Trophoblast cell (in vitro differentiated cells and primary cell): ENCODE measurements at regions not wholly inside any gene's neighbourhood (a gene's known extent, or its start where the extent isn't known, plus 50 kb on each side); places are given as distances from the start of the nearest gene placed in this dataset.

Experiments used
- DNase-seq, 2 donors: peaks; one replicate each; pipeline ENCODE4 v3.0.0-alpha.2; 2016
- H2AFZ ChIP-seq: 2 replicates; pipeline ENCODE4 v1.6.1; 2013; ENCODE audit warnings: low read length, moderate library complexity, mild to moderate bottlenecking; ENCODE audit not compliant: insufficient read depth, poor library complexity
- H2AK5ac ChIP-seq: 2 replicates; pipeline ENCODE4 v1.6.1; 2013; ENCODE audit warnings: mild to moderate bottlenecking, low read length
- H2BK120ac ChIP-seq: 2 replicates; pipeline ENCODE4 v1.6.1; 2013; ENCODE audit warnings: low read length, mild to moderate bottlenecking, moderate library complexity; ENCODE audit not compliant: insufficient read depth, poor library complexity
- H2BK12ac ChIP-seq: 2 replicates; pipeline ENCODE4 v1.6.1; 2013; ENCODE audit warnings: mild to moderate bottlenecking, low read length, moderate library complexity
- H2BK5ac ChIP-seq: 2 replicates; pipeline ENCODE4 v1.6.1; 2013; ENCODE audit warnings: low read length, low read depth, moderate library complexity, mild to moderate bottlenecking; ENCODE audit not compliant: poor library complexity
- H3K14ac ChIP-seq: 2 replicates; pipeline ENCODE4 v1.6.1; 2013; ENCODE audit warnings: mild to moderate bottlenecking, low read length
- H3K18ac ChIP-seq: 2 replicates; pipeline ENCODE4 v1.6.1; 2013; ENCODE audit warnings: mild to moderate bottlenecking, low read length
- H3K23ac ChIP-seq: 2 replicates; pipeline ENCODE4 v1.6.1; 2013; ENCODE audit warnings: low read length
- H3K27ac ChIP-seq: 2 replicates; pipeline ENCODE4 v1.5.1; 2013; ENCODE audit warnings: low read depth, mild to moderate bottlenecking, inconsistent platforms, low read length, moderate library complexity
- H3K27me3 ChIP-seq: 2 replicates; pipeline ENCODE4 v1.6.1; 2013; ENCODE audit warnings: inconsistent platforms, mild to moderate bottlenecking, low read length, moderate library complexity; ENCODE audit not compliant: insufficient read depth
- H3K36me3 ChIP-seq, 2 experiments: 1 replicate in 1 of 2; 2 replicates in 1 of 2; pipeline ENCODE4 v1.6.1; 2013; ENCODE audit warnings: low read length in 2 of 2, mild to moderate bottlenecking in 2 of 2, moderate library complexity in 1 of 2; ENCODE audit not compliant: insufficient read depth in 2 of 2, control insufficient read depth in 1 of 2
- H3K4ac ChIP-seq: 2 replicates; pipeline ENCODE4 v1.6.1; 2013; ENCODE audit warnings: low read depth, mild to moderate bottlenecking, low read length, moderate library complexity
- H3K4me1 ChIP-seq, 2 experiments: 1 replicate in 1 of 2; 2 replicates in 1 of 2; pipeline ENCODE4 v1.6.1; 2013; ENCODE audit warnings: low read length in 2 of 2, mild to moderate bottlenecking in 2 of 2, moderate library complexity in 1 of 2; ENCODE audit not compliant: insufficient read depth in 2 of 2, control insufficient read depth in 1 of 2
- H3K4me2 ChIP-seq: 2 replicates; pipeline ENCODE4 v1.6.1; 2013; ENCODE audit warnings: inconsistent platforms, mild to moderate bottlenecking, low read length, moderate library complexity
- H3K4me3 ChIP-seq: 2 replicates; pipeline ENCODE4 v1.5.1; 2013; ENCODE audit warnings: mild to moderate bottlenecking, low read depth, low read length, inconsistent platforms
- H3K79me1 ChIP-seq: one replicate; pipeline ENCODE4 v1.6.1; 2013; ENCODE audit warnings: low read length
- H3K79me2 ChIP-seq: 2 replicates; pipeline ENCODE4 v1.6.1; 2013; ENCODE audit warnings: low read length, mild to moderate bottlenecking; ENCODE audit not compliant: control insufficient read depth, insufficient read depth, poor library complexity
- H3K9ac ChIP-seq: 2 replicates; pipeline ENCODE4 v1.6.1; 2013; ENCODE audit warnings: mild to moderate bottlenecking, low read length
- H3K9me3 ChIP-seq: 2 replicates; pipeline ENCODE4 v1.6.1; 2013; ENCODE audit warnings: low read depth, mild to moderate bottlenecking, control low read depth, inconsistent platforms, low read length; ENCODE audit not compliant: insufficient read depth
- H4K12ac ChIP-seq: 2 replicates; pipeline ENCODE4 v1.6.1; 2013; ENCODE audit warnings: low read depth, mild to moderate bottlenecking, low read length, moderate library complexity
- H4K8ac ChIP-seq: 2 replicates; pipeline ENCODE4 v1.6.1; 2013; ENCODE audit warnings: low read depth, mild to moderate bottlenecking, low read length, moderate library complexity
- H4K91ac ChIP-seq: one replicate; pipeline ENCODE4 v1.6.1; 2013; ENCODE audit warnings: low read depth, mild to moderate bottlenecking, low read length, moderate library complexity
- WGBS: extraction: QIAGEN DNeasy Blood & Tissue Kit; methylation state at CpG from one replicate; pipeline ENCODE4 v1.1.7; 2013; ENCODE audit warnings: missing lambda C conversion rate; ENCODE audit not compliant: insufficient read length, insufficient coverage; ENCODE audit errors: extremely low coverage; 5-methylcytosine and 5-hydroxymethylcytosine counted together

DNA sequence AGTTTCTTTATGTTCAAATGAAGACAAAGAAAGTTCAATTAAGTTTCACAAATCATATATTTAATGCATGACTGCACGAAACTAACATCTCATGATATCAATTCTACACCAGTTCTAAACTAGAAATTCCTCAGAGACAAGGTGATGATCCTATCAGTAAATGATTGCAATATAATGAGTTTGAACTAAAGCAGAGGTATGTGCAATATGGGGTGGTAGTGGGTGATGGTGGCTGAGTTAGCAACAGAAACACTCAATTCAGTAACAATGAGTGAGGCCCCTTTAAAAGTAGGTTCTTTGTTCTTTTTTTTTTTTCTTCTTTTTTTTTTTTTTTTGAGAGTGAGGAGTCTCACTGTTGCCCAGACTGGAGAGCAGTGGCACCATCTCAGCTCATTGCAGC lies 1551.7 kb upstream of the GOT2 start:
- no peak overlapping the region for H2AK5ac ChIP-seq
- WGBS, result no CpG with 5 or more reads among the region's 1 CpG

DNA sequence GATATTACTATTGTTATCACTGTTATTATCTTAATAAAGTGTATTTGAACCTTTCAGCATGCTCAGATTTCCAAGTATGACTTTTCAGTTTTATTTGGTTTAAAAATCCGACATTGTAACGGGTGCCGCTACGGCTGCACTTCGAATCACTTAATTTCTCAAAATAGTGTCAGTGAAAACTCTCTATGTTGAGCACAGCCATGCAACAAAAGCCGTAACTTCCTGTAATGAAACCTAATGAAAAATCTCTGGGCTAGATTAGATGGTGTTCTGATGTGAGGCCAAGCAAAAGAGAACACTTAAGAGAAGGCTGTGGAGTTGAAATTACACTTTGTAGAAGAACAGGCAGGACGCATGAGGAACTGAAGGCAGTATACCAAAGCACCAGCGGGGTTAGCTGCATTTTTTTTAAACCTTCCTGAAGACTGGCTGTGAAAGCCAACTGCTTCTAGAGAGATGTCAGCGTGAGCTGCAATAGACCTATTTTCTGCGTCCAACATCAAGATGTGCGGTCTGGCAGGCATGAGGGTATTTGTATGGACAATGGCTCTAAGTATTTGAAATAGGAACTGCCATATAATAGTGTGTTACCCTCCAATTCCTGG lies 1545.0 kb upstream of the GOT2 start:
- no peak overlapping the region for H3K27ac ChIP-seq
- H3K9me3 ChIP-seq, result no peaks in the 10 kb centered on the region
- no peaks in the 10 kb centered on the region for H3K36me3 ChIP-seq
- H3K14ac ChIP-seq, result no peak overlapping the region
- no peak overlapping the region for H3K23ac ChIP-seq
- no peaks in the 10 kb centered on the region for H3K79me2 ChIP-seq
- no peak overlapping the region for H4K12ac ChIP-seq
- H2AK5ac ChIP-seq, result no peak overlapping the region
- no peak overlapping the region for H2AFZ ChIP-seq
- no peak overlapping the region for H2BK120ac ChIP-seq
- no peak overlapping the region for H4K91ac ChIP-seq
- H3K4me1 ChIP-seq, result no peaks in the 10 kb centered on the region
- H3K27me3 ChIP-seq, result no peaks in the 10 kb centered on the region
- no peak overlapping the region for H3K18ac ChIP-seq
- H3K4ac ChIP-seq, result no peak overlapping the region
- H4K8ac ChIP-seq, result no peak overlapping the region
- WGBS, result no CpG with 5 or more reads among the region's 11 CpGs
- H3K79me1 ChIP-seq, result no peaks in the 10 kb centered on the region
- H2BK5ac ChIP-seq, result no peak overlapping the region
- H3K4me3 ChIP-seq, result no peak overlapping the region
- H3K9ac ChIP-seq, result peak overlapping the region; percentile 52
- no peak for DNase-seq
- H2BK12ac ChIP-seq, result no peak overlapping the region
- no peak overlapping the region for H3K4me2 ChIP-seq

More for the DNA sequence above, 1551.7 kb upstream of the GOT2 start:
- Histone ChIP-seq H3K18ac (no peak overlapping the region), H3K4ac (no peak overlapping the region), H3K36me3 (no peaks in the 10 kb centered on the region), H3K79me2 (no peaks in the 10 kb centered on the region), H3K27me3 (no peaks in the 10 kb centered on the region), H3K27ac (no peak overlapping the region), H2AFZ (no peak overlapping the region), H3K4me1 (no peaks in the 10 kb centered on the region), H2BK120ac (no peak overlapping the region), H4K12ac (no peak overlapping the region), H3K23ac (no peak overlapping the region), H4K8ac (no peak overlapping the region), H3K4me3 (no peak overlapping the region), H3K9ac (no peak overlapping the region), H2BK12ac (no peak overlapping the region), H2BK5ac (no peak overlapping the region), H3K14ac (no peak overlapping the region), H3K4me2 (no peak overlapping the region), H3K9me3 (no peaks in the 10 kb centered on the region), H4K91ac (no peak overlapping the region), H3K79me1 (no peaks in the 10 kb centered on the region)
- DNase-seq, result no peak

DNA sequence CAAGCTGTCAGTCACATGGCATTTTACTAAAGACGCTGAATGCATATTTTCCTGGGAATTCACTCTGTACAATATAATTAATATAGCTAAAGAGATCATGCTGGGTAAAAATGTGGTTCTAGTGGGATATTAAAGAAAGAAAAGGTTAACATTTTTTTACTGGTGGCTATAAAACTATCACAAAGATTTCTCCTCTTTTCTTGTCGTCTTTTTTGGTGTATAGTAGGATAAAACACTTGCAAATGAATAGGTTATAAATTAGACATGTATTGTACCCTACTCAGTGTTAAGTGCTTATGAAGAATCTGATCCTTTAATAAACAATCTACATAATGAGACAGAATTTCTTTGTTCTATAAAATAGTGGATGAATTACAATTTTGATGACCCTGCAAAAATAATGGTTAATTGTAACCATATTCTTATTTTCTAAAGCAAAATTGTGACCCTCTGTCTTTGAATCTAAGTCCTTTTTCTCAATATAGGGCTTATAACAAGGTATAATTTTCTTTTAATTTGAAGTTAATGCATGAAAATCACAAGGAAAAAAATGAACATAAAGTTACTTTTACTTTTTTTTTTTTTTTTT lies 1540.4 kb upstream of the GOT2 start:
- no peak overlapping the region for H3K4ac ChIP-seq
- H3K4me1 ChIP-seq, result no peaks in the 10 kb centered on the region
- H2BK120ac ChIP-seq, result no peak overlapping the region
- H2BK5ac ChIP-seq, result no peak overlapping the region
- no peak overlapping the region for H3K23ac ChIP-seq
- no peak overlapping the region for H3K27ac ChIP-seq
- H2BK12ac ChIP-seq, result no peak overlapping the region
- no peak overlapping the region for H3K4me2 ChIP-seq
- H3K79me2 ChIP-seq, result no peaks in the 10 kb centered on the region
- H3K79me1 ChIP-seq, result no peaks in the 10 kb centered on the region
- H3K18ac ChIP-seq, result no peak overlapping the region
- H3K36me3 ChIP-seq, result no peaks in the 10 kb centered on the region
- H4K8ac ChIP-seq, result no peak overlapping the region
- H4K12ac ChIP-seq, result no peak overlapping the region
- DNase-seq, result no peak
- no peak overlapping the region for H2AFZ ChIP-seq
- H3K9ac ChIP-seq, result no peak overlapping the region
- no CpG with 5 or more reads among the region's 2 CpGs for WGBS
- H3K9me3 ChIP-seq, result no peaks in the 10 kb centered on the region
- no peak overlapping the region for H4K91ac ChIP-seq
- H2AK5ac ChIP-seq, result no peak overlapping the region
- no peak overlapping the region for H3K4me3 ChIP-seq
- H3K27me3 ChIP-seq, result no peaks in the 10 kb centered on the region
- H3K14ac ChIP-seq, result no peak overlapping the region

DNA sequence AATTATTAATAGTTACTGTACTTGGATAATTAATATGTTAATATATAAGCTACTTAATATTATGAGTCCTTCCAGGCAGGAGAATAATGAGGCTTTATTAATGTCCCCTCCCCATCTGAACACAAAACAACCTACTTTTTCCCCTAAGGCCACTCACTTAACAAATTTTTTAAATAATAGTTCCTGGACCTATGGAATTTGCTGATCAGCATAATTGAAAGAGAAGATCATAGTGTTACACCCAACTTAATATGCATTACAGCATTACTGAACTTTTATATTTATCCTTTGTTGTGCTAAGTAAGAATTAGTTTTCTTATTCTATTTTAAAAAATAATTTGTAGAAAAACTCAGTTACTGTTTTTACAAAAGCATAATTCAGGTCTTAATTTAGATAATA lies 1537.7 kb upstream of the GOT2 start:
- H3K9me3 ChIP-seq, result no peaks in the 10 kb centered on the region
- H3K4me1 ChIP-seq, result no peaks in the 10 kb centered on the region
- H3K4me3 ChIP-seq, result no peak overlapping the region
- no peak overlapping the region for H3K18ac ChIP-seq
- H2AFZ ChIP-seq, result no peak overlapping the region
- H3K23ac ChIP-seq, result no peak overlapping the region
- H4K8ac ChIP-seq, result no peak overlapping the region
- H2BK120ac ChIP-seq, result no peak overlapping the region
- H2BK12ac ChIP-seq, result no peak overlapping the region
- no peaks in the 10 kb centered on the region for H3K27me3 ChIP-seq
- H3K14ac ChIP-seq, result no peak overlapping the region
- DNase-seq, result no peak
- no peak overlapping the region for H3K4me2 ChIP-seq
- no peak overlapping the region for H4K12ac ChIP-seq
- H3K9ac ChIP-seq, result no peak overlapping the region
- H3K79me2 ChIP-seq, result no peaks in the 10 kb centered on the region
- H3K4ac ChIP-seq, result no peak overlapping the region
- no peaks in the 10 kb centered on the region for H3K36me3 ChIP-seq
- H2AK5ac ChIP-seq, result no peak overlapping the region
- H3K79me1 ChIP-seq, result no peaks in the 10 kb centered on the region
- H4K91ac ChIP-seq, result no peak overlapping the region
- no peak overlapping the region for H3K27ac ChIP-seq
- H2BK5ac ChIP-seq, result no peak overlapping the region
